ENCODE measurements at regions not wholly inside any gene's neighbourhood (a gene's known extent, or its start where the extent isn't known, plus 50 kb on each side); places are given as distances from the start of the nearest gene placed in this dataset.

- TF ChIP-seq POLR2AphosphoS5 (IDR thresholded peaks at IDR 0.05): no peak
- no peak for TF ChIP-seq CTCF (IDR thresholded peaks at IDR 0.05)
- TF ChIP-seq POLR2A (IDR thresholded peaks at IDR 0.05): no peak
- TF ChIP-seq EP300 (IDR thresholded peaks at IDR 0.05; ENCODE audit: low read depth): no peak
Observed at GRCh38 chr3:152564459-152564858, 270.5 kb upstream of the P2RY1 start.

Data from transverse colon (tissue), 4 donors.